GM21447 (cell line): ENCODE measurements at regions not wholly inside any gene's neighbourhood (a gene's known extent, or its start where the extent isn't known, plus 50 kb on each side); places are given as distances from the start of the nearest gene placed in this dataset.
"Not testable (repeated sequence)": the region's sequence is repeated elsewhere in the genome, so short reads cannot be mapped to it uniquely, and the experiment has no call there.

Source experiments
- ATAC-seq: cut with Tn5 transposase; IDR thresholded peaks from one replicate; pipeline ENCODE4 v1.9.1; 2021; ENCODE audit not compliant: unreplicated experiment

- ATAC-seq = no peak
Measured at GRCh38 chr6:1445650-1446330, 56.4 kb downstream of the FOXF2 start.

DNA sequence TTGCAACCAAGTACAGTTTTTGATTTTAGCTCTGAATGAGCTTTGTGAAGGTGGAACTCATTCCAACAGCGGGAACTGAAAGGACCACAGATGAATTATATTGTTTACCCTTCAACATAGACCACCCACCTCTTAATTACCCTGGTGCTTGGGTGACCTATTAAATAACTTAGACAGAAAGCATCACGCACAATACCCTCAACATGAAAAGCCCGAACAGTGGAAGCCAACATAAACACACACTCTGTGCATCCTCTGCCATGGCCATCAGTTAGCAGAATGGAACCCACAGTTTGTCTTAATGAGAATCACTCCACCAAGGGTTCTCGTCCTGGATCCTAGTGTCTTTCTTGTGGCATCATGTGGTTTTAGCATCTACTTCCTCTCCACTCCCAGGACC lies 60.5 kb downstream of the FOXF2 start:
- ATAC-seq = no peak

- ATAC-seq = no peak
Measured at GRCh38 chr6:1453024-1453423, 63.6 kb downstream of the FOXF2 start.

DNA sequence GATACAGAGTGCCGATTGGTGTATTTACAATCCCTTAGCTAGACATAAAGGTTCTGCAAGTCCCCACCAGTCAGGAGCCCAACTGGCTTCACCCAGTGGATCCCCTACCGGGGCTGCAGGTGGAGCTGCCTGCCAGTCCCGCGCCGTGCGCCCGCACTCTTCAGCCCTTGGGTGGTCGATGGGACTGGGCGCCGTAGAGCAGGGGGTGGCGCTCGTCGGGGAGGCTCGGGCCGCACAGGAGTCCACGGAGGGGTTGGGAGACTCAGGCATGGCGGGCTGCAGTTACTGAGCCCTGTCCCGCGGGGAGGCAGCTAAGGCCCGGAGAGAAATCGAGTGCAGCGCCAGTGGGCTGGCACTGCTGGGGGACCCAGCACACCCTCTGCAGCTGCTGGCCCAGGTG lies 67.4 kb downstream of the FOXF2 start:
- not testable (repeated sequence) for ATAC-seq

DNA sequence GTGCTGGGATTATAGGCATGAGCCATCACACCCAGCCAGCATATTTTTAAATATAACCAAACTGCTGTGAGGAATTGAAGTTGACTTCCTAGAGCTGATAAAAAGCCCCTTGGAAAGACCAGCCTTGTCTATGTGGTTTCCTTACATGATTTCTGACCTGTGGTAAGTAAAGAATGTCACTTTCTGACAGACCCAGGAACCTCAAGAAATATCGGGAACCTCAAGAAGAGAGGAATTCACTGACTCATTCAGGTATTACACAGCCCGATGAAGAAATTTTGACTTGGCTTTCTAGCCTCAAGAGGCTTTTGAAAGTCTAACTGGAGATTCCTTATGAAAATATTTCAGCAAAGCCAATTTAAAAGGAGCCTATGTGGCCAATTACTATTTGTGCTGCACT lies 71.8 kb downstream of the FOXF2 start:
- no peak for ATAC-seq

GRCh38 chr6:1461736-1462135 lies 72.4 kb downstream of the FOXF2 start:
- ATAC-seq = no peak

GRCh38 chr6:1463275-1463674 lies 73.9 kb downstream of the FOXF2 start:
- no peak for ATAC-seq

- ATAC-seq = no peak
Measured at GRCh38 chr6:1463751-1464426, 74.5 kb downstream of the FOXF2 start.

- no peak for ATAC-seq
Measured at GRCh38 chr6:1464781-1465370, 75.5 kb downstream of the FOXF2 start.

- no peak for ATAC-seq
Measured at GRCh38 chr6:1468126-1468525, 78.8 kb downstream of the FOXF2 start.

DNA sequence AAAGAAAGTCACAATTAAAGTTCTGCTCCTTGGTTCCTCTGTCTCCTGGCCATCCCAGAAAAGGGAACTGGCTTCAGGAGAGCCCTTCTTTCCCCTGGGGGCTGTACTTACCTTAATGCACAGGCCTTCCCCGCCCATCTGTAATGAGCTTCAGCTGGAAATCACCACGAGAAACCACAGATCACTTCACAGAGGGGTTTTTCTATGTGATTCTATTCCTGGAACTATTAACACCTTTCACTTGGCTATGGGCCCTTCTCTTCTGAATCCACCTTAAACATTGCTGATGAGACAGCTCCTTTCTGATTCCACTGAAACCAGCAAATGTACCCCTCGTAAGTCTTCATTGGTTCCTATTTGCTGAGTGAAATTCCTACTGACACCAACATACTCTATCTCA lies 80.7 kb downstream of the FOXF2 start:
- no peak for ATAC-seq

DNA sequence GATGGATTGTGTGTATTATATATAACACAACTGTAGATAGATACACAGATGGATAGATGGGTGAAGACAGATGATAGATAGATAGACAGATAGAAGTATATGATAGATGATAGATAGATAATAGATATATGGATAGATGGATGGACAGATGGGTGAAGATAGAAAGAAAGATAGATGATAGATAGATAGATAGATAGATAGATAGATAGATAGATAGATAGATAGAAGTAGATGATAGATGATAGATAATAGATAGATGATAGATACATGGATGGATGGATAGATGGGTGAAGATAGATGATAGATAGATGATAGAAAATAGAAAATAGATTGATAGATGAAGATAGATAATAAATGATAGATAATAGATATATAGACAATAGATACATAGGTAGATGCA lies 83.3 kb downstream of the FOXF2 start:
- no peak for ATAC-seq

GRCh38 chr6:1473166-1473565 lies 83.8 kb downstream of the FOXF2 start:
- ATAC-seq = no peak

DNA sequence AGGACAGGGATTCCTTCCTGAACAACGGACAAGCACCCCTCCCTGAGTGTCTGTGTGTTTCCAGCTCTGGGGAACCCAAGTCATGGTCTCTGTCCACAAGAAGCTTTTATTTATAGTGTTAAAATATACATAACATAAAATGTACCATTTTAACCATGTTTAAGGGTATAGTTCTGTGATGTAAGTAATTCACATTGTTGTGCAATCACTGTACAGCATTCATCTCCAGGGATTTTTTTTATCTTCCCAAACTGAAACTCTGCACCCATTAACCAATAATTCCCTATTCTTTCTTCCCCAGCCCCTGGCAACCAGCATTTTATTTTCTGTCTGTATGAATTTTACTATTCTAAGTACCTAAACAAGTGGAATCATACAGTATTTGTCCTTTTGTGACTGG lies 84.2 kb downstream of the FOXF2 start:
- no peak for ATAC-seq

DNA sequence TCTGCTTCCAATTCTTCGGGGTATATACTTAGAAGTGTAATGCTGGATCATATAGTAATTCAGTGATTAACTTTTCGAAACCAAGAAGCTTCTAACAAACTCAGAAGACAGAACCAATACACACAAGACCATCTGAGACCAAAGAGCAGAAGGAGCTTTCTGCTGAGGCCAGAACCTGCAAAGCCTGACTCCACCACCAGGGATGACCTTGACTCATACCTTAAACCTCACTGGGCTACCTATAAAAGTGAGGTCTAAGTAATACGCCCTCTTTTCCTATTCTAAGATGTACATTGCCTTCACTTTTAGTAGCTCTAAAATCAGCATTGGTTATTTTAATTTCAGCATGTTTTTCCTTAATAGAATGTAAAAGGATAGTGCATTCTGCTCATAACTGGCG lies 84.8 kb downstream of the FOXF2 start:
- ATAC-seq = no peak

DNA sequence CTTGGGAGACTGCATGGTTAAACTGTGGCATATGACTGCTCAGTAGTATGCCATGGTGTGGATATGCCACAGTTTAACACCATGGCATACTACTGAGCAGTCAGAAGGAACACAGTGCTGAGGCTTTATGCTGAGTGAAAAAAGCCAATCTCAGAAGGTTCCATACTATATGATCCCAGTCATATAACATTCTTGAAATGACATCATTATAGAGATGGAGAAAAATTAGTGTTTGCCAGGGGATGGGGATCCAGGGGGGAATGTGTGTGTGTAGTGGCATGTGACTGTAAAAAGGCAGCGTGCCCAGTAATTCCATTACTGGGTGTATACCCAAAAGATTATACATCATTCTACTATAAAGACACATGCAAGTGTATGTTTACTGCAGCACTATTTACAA lies 85.8 kb downstream of the FOXF2 start:
- ATAC-seq = no peak

DNA sequence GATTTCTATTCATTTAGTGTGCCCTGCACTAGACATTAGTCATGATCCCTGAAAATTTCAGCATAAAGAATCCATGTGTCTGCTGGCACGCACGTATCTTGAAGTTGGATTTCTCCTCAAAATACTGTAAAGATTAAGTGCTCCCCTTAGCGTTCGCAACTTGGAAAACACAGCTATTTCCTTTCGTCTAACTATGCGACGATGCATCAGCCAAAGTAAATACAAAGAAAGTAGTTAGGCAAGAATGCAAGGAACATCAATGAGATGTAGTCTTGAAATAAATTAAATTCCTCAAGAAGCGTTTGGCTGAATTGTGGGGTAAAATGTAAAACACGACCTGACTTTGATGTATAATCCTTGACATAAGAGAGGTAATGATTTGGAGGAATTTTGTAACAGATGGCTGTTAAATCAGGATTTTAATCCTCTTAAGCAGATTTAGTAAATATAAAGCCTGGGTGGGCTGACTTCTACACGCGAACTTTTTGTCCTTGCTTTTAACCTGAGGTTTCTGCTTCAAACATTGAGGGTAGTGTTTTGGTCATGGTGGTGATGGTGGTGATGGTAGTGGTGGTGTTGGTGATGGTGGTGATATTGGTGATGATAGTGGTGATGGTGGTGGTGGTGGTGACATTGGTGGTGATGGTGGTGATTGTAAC lies 88.2 kb downstream of the FOXF2 start:
- ATAC-seq = no peak

DNA sequence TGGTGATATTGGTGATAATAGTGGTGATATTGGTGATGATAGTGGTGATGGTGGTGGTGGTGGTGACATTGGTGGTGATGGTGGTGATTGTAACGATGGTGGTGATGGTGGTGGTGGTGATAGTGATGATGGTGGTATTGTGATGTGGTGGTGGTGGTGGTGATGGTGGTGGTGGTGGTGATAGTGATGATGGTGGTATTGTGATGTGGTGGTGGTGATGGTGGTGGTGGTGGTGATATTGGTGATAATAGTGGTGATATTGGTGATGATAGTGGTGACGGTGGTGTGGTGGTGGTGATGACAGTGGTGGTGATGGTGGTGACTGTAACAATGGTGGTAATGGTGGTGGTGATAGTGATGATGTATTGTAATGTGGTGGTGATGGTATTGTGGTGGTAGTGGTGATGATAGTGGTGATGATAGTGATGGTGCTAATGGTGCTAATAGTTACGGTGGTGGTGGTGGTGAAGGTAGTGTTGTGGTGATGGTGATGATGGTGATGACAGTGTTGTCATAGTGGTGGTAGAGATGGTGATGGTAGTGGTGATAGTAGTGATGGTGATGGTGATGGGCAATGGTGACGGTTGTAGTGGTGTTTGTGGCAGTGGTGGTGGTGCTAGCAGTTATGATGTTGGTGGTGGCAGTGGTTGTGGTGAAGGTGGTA lies 88.9 kb downstream of the FOXF2 start:
- ATAC-seq = not testable (repeated sequence)

GRCh38 chr6:1479095-1479494 lies 89.7 kb downstream of the FOXF2 start:
- ATAC-seq = no peak

- ATAC-seq = no peak
Measured at GRCh38 chr6:1479601-1480221, 90.3 kb downstream of the FOXF2 start.

DNA sequence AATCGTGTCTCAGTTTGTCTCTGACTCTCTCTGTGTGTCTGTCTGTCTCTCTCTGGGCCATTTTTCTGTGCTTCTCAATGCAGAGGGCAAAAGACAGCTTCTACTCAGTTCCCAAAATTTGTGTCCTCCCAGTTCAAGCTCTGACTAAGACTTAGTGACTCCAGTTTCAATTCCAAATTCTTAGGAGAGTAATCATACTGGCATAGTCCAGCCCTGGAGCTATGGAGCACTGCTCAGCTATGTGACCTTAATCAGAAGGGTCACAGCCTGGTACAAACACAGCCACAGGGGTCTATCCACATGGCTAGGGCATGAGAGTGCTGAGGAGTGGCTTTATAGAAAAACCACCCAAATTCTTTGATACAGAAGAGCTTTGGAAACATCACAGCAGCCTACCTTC lies 91.9 kb downstream of the FOXF2 start:
- ATAC-seq = no peak
